ENCODE measurements at regions not wholly inside any gene's neighbourhood (a gene's known extent, or its start where the extent isn't known, plus 50 kb on each side); places are given as distances from the start of the nearest gene placed in this dataset.
A peak's percentile ranks its signal among the peaks of the same experiment; 100 is the strongest.
"Not testable (repeated sequence)": the region's sequence is repeated elsewhere in the genome, so short reads cannot be mapped to it uniquely, and the experiment has no call there.

GRCh38 chr21:32886339-32886738, 114.8 kb upstream of the PAXBP1 start:
- DNase-seq, result no peak

DNA sequence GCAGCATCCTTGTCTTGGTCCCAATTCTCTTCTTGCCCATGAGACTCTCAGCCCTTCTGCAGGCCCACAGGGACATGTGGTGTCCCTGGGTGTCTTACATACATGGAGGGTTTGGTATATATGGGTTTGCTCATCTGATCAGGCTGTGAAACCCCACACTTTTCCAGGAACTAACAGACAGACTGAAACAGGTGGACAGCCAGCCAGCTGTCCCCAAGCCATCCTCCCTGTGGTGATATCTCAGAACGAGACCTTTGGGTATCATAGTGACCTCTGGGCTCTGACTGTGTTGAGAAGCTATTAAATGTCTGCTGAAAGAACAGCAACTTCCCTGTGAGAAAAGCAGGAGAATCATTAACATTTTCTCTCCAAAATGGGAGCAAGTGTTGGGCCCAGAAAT, 115.5 kb upstream of the PAXBP1 start:
- no peak for DNase-seq

- DNase-seq, result no peak
Measured at GRCh38 chr21:32888971-32889370, 117.4 kb upstream of the PAXBP1 start.

DNA sequence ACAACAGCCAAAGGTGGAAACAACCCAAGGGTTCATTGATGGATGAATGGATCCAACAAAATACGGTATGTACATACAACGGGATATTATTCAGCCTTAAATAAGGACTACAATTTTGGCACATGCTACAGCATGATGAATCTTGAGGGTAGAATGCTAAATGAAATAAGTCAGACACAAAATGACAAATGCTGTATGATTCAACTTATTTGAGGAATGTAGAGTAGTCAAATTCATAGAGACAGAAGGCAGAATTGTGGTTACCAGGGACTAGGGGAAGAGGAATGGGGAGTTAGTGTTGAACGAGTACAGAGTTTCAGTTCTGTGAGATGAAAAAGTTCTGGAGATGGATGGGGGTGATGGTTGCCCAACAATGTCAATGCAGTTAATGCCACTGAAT, 118.0 kb upstream of the PAXBP1 start:
- DNase-seq, result peak; percentile 76

DNA sequence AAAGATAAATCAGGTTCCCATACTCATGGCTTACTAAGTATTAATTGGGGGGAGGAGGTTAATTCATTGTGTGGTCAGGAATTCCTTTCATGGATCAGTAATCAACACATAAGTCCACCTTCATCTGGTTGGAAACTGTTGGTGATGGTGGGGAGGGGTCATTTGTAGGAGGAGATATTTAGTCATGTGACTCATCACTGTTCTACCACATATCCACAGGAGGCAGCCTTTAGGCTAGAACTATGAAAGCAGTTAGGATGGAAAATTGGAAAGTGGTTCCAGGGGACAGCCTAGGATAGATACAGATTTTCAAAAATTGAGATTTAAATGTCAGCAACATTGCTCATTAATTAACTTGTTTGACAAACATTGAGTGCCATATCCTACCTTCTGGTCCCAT, 122.8 kb upstream of the PAXBP1 start:
- no peak for DNase-seq

DNA sequence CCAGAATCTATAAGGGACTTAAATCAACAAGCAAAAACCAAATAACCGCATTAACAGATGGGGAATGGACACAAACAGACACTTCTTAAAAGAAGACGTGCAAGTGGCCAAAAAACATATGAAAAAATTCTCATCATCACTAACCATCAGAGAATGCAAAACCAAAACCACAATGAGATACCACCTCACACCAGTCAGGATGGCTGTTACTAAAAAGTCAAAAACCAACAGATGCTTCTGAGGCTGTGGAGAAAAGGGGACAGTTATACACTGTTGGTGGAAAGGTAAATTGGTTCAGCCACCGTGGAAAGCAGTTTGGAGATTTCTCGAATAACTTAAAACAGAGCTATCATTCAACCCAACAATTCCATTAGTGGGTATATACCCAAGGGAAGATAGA, 124.9 kb upstream of the OLIG2 start:
- DNase-seq, result no peak

DNA sequence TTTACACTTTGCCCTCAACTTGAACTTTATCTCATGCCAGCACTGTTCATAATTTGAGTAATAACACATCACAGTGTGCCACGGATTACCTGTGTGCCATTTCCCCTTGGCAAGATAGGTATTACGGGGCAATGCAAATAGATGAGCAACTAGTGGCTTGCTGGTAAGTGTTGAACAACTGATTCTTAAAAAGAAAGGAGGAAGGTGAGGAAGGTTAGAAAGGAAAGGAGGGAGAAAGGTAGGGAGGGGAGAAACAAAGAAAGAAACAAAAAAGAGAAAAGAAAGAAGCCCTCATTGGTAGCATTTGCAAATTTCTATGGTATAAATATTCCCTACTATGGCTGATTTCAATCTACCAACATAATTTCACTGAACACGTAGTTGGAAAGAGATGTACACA, 118.2 kb upstream of the OLIG2 start:
- no peak for DNase-seq

DNA sequence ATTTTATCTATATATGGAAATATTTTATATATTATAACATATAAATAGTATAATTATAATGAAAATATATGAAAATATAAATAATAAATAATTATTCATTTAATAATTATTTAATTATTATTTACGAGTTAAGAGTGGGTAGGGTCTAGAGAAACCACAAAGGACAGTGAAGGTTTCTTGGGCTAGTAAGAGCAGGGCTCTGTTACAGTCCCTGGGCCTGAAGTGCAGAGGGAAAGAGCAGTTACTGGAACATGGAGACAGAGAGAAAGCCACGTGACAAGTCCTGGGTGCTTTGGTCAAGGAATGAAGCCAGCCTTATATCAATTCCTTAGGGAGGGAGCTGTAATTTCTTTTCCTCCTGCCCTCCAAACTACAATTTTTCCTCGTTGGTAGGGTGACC, 117.2 kb upstream of the OLIG2 start:
- no peak for DNase-seq

- peak; percentile 51 for DNase-seq
Measured at GRCh38 chr21:32909393-32909792, 116.3 kb upstream of the OLIG2 start.

- no peak for DNase-seq
Measured at GRCh38 chr21:32914424-32915039, 111.2 kb upstream of the OLIG2 start.

DNA sequence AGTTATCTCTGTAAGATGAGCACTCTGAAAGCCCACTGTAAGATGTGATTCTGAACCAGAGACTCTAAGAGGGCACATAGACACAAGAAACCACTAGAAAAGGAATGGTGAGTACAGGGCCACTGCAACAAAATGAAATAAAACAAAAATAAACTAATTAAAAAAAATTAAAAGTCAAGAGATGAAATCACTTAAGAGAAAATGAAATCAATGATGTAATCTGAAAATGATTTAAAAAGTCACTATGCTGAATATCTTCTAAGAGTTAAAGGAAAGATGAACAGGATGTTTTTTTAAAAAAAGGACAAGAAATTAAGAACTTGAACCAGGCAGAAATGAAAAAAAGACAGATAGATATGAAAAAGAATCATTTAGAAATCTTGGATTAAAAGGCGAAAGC, 110.6 kb upstream of the OLIG2 start:
- DNase-seq, result no peak

- DNase-seq, result no peak
Measured at GRCh38 chr21:32916088-32916487, 109.6 kb upstream of the OLIG2 start.

GRCh38 chr21:32916522-32917099, 109.1 kb upstream of the OLIG2 start:
- DNase-seq, result no peak

DNA sequence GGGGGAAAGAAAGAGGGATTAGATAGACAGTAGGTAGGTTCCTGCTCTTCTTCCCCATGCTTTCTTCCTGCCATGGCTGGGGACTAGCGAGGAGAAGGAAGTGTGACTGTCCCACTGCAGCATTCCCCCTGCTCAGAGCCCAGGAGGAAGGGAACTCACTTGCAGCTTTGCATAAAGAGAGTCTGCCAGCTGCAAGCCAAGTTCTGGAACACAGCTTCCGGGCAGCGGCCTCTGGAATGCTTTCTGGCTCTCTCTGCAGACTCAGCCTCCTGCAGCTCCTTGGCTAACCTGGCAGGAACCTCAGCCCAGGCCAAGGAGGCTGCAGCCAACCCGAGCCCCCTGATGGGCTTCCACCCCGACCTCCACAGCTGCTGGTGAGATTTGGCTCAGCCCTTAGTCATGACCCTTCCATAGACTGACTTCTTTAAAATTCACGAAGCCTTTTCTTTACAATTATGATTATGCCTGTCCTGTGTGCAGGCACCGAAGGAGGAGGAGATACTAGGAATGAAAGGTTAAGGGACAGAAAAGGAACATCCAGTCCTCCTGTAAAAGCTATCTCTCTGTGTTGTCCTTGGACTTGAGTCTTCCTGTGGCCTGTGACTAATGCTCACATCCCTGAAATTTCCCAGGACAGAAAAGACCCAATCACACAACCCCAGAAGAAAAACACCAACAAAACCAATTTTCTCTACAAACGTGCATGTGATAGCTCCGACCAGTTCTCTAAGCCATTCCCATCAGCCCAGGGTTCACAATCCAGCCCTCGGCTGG, 108.2 kb upstream of the OLIG2 start:
- DNase-seq, result no peak

- no peak for DNase-seq
Measured at GRCh38 chr21:32918478-32919120, 107.1 kb upstream of the OLIG2 start.

DNA sequence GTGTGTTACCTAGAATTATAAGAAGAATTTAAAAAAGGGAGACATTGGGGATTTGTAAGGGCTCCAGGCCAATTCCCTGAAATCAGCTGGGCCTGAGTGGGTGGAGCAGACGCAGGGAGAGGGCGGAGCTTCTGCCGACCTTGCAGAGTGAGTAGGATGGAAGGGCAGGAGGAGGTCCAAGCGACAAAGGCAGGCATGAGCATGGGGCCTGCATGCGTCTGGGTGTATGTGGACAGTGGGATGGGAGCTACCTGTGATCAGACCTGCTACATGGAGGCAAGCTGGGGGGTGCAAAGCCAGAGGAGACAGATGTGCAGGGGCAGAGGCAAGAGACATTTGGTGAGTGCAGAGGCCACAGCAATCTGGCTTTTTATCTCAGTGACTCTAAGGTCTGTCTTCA, 105.3 kb upstream of the OLIG2 start:
- DNase-seq, result no peak

GRCh38 chr21:32921632-32922230, 104.0 kb upstream of the OLIG2 start:
- DNase-seq, result peak; percentile 34

DNA sequence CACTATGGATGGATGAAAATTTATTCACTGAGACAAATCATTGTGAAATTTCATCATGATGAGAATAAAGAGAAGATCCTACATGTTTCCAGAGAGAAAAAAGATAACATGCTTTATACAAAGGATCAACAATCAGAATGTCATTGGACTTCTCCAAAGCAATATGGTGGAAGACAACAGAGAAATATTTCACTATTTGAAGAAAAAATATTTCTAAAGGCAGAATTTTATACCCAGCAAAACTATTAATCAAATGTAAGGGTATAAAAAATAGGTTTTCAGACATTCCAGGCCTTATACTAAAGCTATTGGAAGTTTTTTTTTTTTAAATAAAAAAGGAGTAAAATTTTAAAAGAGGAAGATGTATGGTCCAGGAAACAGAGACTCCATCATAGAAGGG, 100.6 kb upstream of the OLIG2 start:
- no peak for DNase-seq

GRCh38 chr21:32929633-32930038, 96.1 kb upstream of the OLIG2 start:
- DNase-seq, result no peak

- DNase-seq, result no peak
Measured at GRCh38 chr21:32930673-32931072, 95.1 kb upstream of the OLIG2 start.

GRCh38 chr21:32934068-32934467, 91.7 kb upstream of the OLIG2 start:
- DNase-seq, result not testable (repeated sequence)

DNA sequence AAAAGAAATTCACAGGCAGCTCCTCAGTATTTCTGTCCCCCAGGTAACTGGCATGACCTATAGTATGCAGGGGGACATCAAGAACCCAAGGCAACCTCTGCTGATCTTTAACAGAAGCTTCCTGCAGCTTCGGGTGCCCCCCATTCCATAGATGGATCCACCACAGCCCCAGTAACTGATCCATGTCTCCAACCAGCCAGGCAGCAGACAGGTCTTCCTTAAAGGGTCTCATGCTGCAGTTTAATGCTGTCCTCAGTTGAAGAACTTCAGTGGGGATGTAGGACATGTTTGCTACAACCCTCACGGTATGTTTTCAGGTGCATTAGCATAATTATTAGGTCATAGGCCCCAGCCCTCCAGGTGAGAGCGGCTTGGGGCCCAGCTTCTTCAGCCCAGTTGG, 90.9 kb upstream of the OLIG2 start:
- no peak for DNase-seq

Data from MV-4-11 (cell line).